GM12873 (cell line): ENCODE measurements at regions not wholly inside any gene's neighbourhood (a gene's known extent, or its start where the extent isn't known, plus 50 kb on each side); places are given as distances from the start of the nearest gene placed in this dataset.

ENCODE experiments used
- CTCF ChIP-seq: IDR thresholded peaks from 2 replicates; pipeline ENCODE4 v1.5.1; 2012; ENCODE audit warnings: low read depth, mild to moderate bottlenecking, moderate library complexity, low read length, control low read depth; ENCODE audit not compliant: insufficient read depth; ENCODE audit errors: missing control alignments

DNA sequence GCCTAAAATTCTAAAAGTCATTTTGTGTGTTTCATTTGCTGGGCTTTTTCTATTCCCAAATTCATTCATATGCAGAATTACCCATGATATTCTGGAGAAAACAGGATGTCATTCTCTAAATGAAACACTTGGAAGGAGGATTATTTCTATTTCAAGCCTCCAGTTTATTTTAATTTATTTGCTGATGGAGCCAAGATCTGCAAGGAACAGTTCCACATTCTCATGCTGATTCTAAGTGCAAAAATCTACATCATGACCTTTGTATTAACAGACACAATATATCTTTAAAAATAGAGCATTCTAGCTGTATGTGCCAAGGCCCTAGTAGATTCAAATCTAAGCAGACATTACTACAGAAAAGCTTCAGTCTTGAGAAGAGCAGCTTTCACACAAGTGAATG lies 51.3 kb upstream of the KCND2 start:
- TF ChIP-seq CTCF: no peak
